ENCODE measurements at regions not wholly inside any gene's neighbourhood (a gene's known extent, or its start where the extent isn't known, plus 50 kb on each side); places are given as distances from the start of the nearest gene placed in this dataset.

- no peak overlapping the region for H3K4me3 ChIP-seq (ENCODE audit: low read length)
- no peak for TF ChIP-seq CTCF (IDR thresholded peaks at IDR 0.05; ENCODE audit: insufficient read depth, low read depth, low read length, missing control alignments)
- DNase-seq (ENCODE audit: low read depth), result peak; percentile 35
These were observed 361.4 kb upstream of the IL12A start for GRCh38 chr3:159627229-159627628.

GRCh38 chr3:159627634-159628033, 361.0 kb upstream of the IL12A start:
- no peak for DNase-seq (ENCODE audit: low read depth)
- H3K4me3 ChIP-seq (ENCODE audit: low read length), result no peak overlapping the region
- no peak for TF ChIP-seq CTCF (IDR thresholded peaks at IDR 0.05; ENCODE audit: insufficient read depth, low read depth, low read length, missing control alignments)

- peak; percentile 38 for DNase-seq (ENCODE audit: low read depth)
These were observed 359.1 kb upstream of the IL12A start for GRCh38 chr3:159629329-159630084.

GRCh38 chr3:159631226-159631625, 357.4 kb upstream of the IL12A start:
- H3K4me3 ChIP-seq (ENCODE audit: low read length), result no peak overlapping the region
- no peak for TF ChIP-seq CTCF (IDR thresholded peaks at IDR 0.05; ENCODE audit: insufficient read depth, low read depth, low read length, missing control alignments)
- peak; percentile 57 for DNase-seq (ENCODE audit: low read depth)

More at GRCh38 chr3:159629329-159630084, 359.1 kb upstream of the IL12A start:
- TF ChIP-seq CTCF (IDR thresholded peaks at IDR 0.05; ENCODE audit: insufficient read depth, low read depth, low read length, missing control alignments), result no peak
- no peak overlapping the region for H3K4me3 ChIP-seq (ENCODE audit: low read length)

GRCh38 chr3:159632128-159632527, 356.5 kb upstream of the IL12A start:
- no peak for TF ChIP-seq CTCF (IDR thresholded peaks at IDR 0.05; ENCODE audit: insufficient read depth, low read depth, low read length, missing control alignments)
- no peak for DNase-seq (ENCODE audit: low read depth)

DNA sequence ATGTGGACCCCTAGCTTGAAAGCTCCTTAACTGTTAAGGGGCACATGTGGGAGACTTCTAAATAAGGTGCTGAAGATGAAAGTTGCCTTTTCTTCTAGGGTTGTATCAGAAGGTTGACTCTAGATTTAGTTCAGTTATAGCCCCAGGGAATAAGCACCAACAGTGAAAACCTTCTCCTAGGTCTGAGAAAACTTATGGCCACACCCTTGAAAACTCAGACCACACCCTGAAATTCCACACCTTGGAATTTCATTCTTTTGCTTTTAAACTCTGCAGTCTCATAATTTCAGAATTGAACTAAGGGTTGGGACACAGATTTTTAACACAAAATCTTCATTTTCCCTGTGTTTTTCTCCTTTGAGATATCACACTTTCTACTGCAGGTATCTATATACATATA, 355.8 kb upstream of the IL12A start:
- peak; percentile 27 for DNase-seq (ENCODE audit: low read depth)

More at GRCh38 chr3:159632128-159632527, 356.5 kb upstream of the IL12A start:
- H3K4me3 ChIP-seq (ENCODE audit: low read length), result no peak overlapping the region

More for the DNA sequence above, 355.8 kb upstream of the IL12A start:
- no peak overlapping the region for H3K4me3 ChIP-seq (ENCODE audit: low read length)
- no peak for TF ChIP-seq CTCF (IDR thresholded peaks at IDR 0.05; ENCODE audit: insufficient read depth, low read depth, low read length, missing control alignments)
